ENCODE measurements at regions not wholly inside any gene's neighbourhood (a gene's known extent, or its start where the extent isn't known, plus 50 kb on each side); places are given as distances from the start of the nearest gene placed in this dataset.

DNA sequence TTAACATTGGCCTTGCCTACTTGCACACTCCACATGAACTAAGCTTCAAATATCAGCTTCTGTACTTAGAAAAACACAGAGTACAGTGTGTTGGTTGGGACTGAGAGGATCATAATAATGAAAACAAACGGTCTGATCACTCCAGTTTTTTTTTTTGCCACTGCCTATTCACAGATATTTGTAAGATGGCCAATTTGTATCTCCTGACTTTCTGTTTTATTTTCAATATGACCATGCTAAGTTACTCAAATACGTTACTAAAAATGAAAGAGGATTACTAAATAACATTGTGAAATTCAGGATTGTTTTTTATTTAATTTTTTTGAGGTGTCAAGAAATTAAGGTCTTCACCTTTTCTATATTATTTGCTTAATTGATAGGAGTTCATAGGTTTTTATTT lies 595.1 kb downstream of the TUSC7 start:
- H4K20me1 ChIP-seq (replicated peaks; ENCODE audit: control insufficient read depth, insufficient read depth, low read length): no peaks in the 10 kb centered on the region
- TF ChIP-seq CBX8 (IDR thresholded peaks at IDR 0.05; ENCODE audit: borderline replicate concordance, extremely low read depth, low read depth, low read length, poor library complexity, severe bottlenecking): no peak
- TF ChIP-seq ZNF780A (CRISPR knock-in tag; IDR thresholded peaks at IDR 0.05): no peak
- TF ChIP-seq BCL6 (CRISPR knock-in tag; IDR thresholded peaks at IDR 0.05): no peak
- TF ChIP-seq, protein P1, sequence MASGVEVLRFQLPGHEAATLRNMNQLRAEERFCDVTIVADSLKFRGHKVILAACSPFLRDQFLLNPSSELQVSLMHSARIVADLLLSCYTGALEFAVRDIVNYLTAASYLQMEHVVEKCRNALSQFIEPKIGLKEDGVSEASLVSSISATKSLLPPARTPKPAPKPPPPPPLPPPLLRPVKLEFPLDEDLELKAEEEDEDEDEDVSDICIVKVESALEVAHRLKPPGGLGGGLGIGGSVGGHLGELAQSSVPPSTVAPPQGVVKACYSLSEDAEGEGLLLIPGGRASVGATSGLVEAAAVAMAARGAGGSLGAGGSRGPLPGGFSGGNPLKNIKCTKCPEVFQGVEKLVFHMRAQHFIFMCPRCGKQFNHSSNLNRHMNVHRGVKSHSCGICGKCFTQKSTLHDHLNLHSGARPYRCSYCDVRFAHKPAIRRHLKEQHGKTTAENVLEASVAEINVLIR (CRISPR knock-in tag; IDR thresholded peaks at IDR 0.05): no peak
- no peak for TF ChIP-seq RUNX1 (IDR thresholded peaks at IDR 0.05; ENCODE audit: low read depth)
- TF ChIP-seq SAFB (IDR thresholded peaks at IDR 0.05; ENCODE audit: borderline replicate concordance, low read depth, low read length): no peak
- no peak for TF ChIP-seq E2F1 (CRISPR knock-in tag; IDR thresholded peaks at IDR 0.05)
- no peak for TF ChIP-seq SRF (CRISPR knock-in tag; IDR thresholded peaks at IDR 0.05)
- TF ChIP-seq YBX1 (IDR thresholded peaks at IDR 0.05): no peak
- no peak for TF ChIP-seq ID3 (CRISPR knock-in tag; IDR thresholded peaks at IDR 0.05)
- no peak for TF ChIP-seq ID3 (tag; IDR thresholded peaks at IDR 0.05)
- no peak for TF ChIP-seq CTCF (IDR thresholded peaks at IDR 0.05 in 2 of 3, conservative IDR thresholded peaks at IDR 0.05 in 1 of 3; ENCODE audit: insufficient read depth in 2 of 3, low read depth in 1 of 3, low read length in 3 of 3)
- H3K36me3 ChIP-seq (ENCODE audit: control insufficient read depth, insufficient read depth, low read length): no peaks in the 10 kb centered on the region
- H3K9me1 ChIP-seq (ENCODE audit: control insufficient read depth, insufficient read depth, low read length): no peaks in the 10 kb centered on the region
- H3K27me3 ChIP-seq (ENCODE audit: control insufficient read depth in 2 of 2, insufficient read depth in 2 of 2, low read length in 2 of 2): no peaks in the 10 kb centered on the region
- no peak for DNase-seq (ENCODE audit: extremely low read depth in 1 of 4, low spot score in 3 of 4)
- no TSS peak for BruUV-seq (replicated peaks)
- H2AFZ ChIP-seq (ENCODE audit: low read depth, low read length): no peak overlapping the region
- POLR2A ChIA-PET: no interaction called here
- no peak for FAIRE-seq
- H3K4me2 ChIP-seq (ENCODE audit: insufficient read depth, low read length): no peak overlapping the region
- no peaks in the 10 kb centered on the region for H3K79me2 ChIP-seq (ENCODE audit: control insufficient read depth, insufficient read depth, low read length)
- CTCF ChIA-PET (ENCODE audit: low intra/inter-chr PET ratio): no interaction called here
- 0% methylated on average over 2 of the region's 2 CpGs for WGBS (ENCODE audit: insufficient coverage, low coverage, missing lambda C conversion rate)
- in situ Hi-C loops (cut with MboI): no loop called here
- H3K4me1 ChIP-seq (replicated peaks in 1 of 2; ENCODE audit: control insufficient read depth in 2 of 2, insufficient read depth in 2 of 2, low read length in 2 of 2): no peaks in the 10 kb centered on the region
- ATAC-seq: no peak
- no peak overlapping the region for H3K4me3 ChIP-seq
- intact Hi-C loops (cut with micrococcal nuclease): no loop called here
- H3K9ac ChIP-seq (ENCODE audit: insufficient read depth in 1 of 2, low read depth in 2 of 2, low read length in 2 of 2): no peak overlapping the region
- H3K9me3 ChIP-seq (replicated peaks; ENCODE audit: control insufficient read depth, insufficient read depth, low read depth, low read length): no peaks in the 10 kb centered on the region
- H3K27ac ChIP-seq (ENCODE audit: extremely low read depth, low read depth, low read length): no peak overlapping the region

All from K562 (cell line).